Keratinocyte (primary cell): ENCODE measurements at regions not wholly inside any gene's neighbourhood (a gene's known extent, or its start where the extent isn't known, plus 50 kb on each side); places are given as distances from the start of the nearest gene placed in this dataset.

Experiments
- DNase-seq: peaks from one replicate; pipeline ENCODE4 v3.0.0-alpha.2; 2011; ENCODE audit warnings: low read depth, missing footprints, low spot score
- FAIRE-seq: peaks from 2 replicates; lab custom pipeline; 2011; peaks lifted over from hg19 to GRCh38; lab: Jason Lieb, UNC
- H2AFZ ChIP-seq: 2 replicates; pipeline ENCODE4 v1.6.0; 2012; ENCODE audit warnings: low read length, control low read depth, inconsistent platforms; ENCODE audit not compliant: control insufficient read depth
- H3K27ac ChIP-seq: 2 replicates; pipeline ENCODE4 v1.5.1; 2011; ENCODE audit warnings: low read length; ENCODE audit not compliant: control insufficient read depth, insufficient read depth
- H3K27me3 ChIP-seq: 3 replicates; pipeline ENCODE4 v1.6.0; 2011; ENCODE audit warnings: low read length; ENCODE audit not compliant: control insufficient read depth, insufficient read depth; ENCODE audit errors: extremely low read depth
- H3K36me3 ChIP-seq, 2 experiments: 2 replicates in 1 of 2; 3 replicates in 1 of 2; pipeline ENCODE4 v1.5.1; 2011; ENCODE audit warnings: low read length in 2 of 2, mild to moderate bottlenecking in 1 of 2; ENCODE audit not compliant: control insufficient read depth in 2 of 2, insufficient read depth in 2 of 2; ENCODE audit errors: extremely low read depth in 1 of 2
- H3K4me1 ChIP-seq: 3 replicates; pipeline ENCODE4 v1.5.1; 2011; ENCODE audit warnings: low read length; ENCODE audit not compliant: control insufficient read depth, insufficient read depth; ENCODE audit errors: extremely low read depth
- H3K4me2 ChIP-seq: 3 replicates; pipeline ENCODE4 v1.6.0; 2011; ENCODE audit warnings: low read depth, low read length; ENCODE audit not compliant: control insufficient read depth, insufficient read depth; ENCODE audit errors: extremely low read depth
- H3K4me3 ChIP-seq, 3 experiments: fragments of 200-600 bp in 1 of 3; sonication (generic) in 1 of 3; 2 replicates in 2 of 3; 3 replicates in 1 of 3; pipeline ENCODE4 v1.5.1; 2011 to 2016; ENCODE audit warnings: low read length in 3 of 3, mild to moderate bottlenecking in 3 of 3, control low read depth in 2 of 3, inconsistent platforms in 1 of 3, low read depth in 1 of 3, mixed read lengths in 1 of 3, mixed run types in 1 of 3, moderate library complexity in 1 of 3; ENCODE audit not compliant: control insufficient read depth in 2 of 3, insufficient read depth in 2 of 3; ENCODE audit errors: extremely low read depth in 1 of 3
- H3K79me2 ChIP-seq: 2 replicates; pipeline ENCODE4 v1.6.0; 2012; ENCODE audit warnings: low read length; ENCODE audit not compliant: control insufficient read depth, insufficient read depth
- H3K9ac ChIP-seq: 3 replicates; pipeline ENCODE4 v1.6.0; 2011; ENCODE audit warnings: low read length; ENCODE audit not compliant: control insufficient read depth, insufficient read depth; ENCODE audit errors: extremely low read depth
- H3K9me1 ChIP-seq: 3 replicates; pipeline ENCODE4 v1.6.0; 2011; ENCODE audit warnings: low read length; ENCODE audit not compliant: control insufficient read depth, insufficient read depth; ENCODE audit errors: extremely low read depth
- H3K9me3 ChIP-seq: 2 replicates; pipeline ENCODE4 v1.5.1; 2012; ENCODE audit warnings: low read depth, low read length; ENCODE audit not compliant: control insufficient read depth
- H4K20me1 ChIP-seq: 3 replicates; pipeline ENCODE4 v1.6.0; 2011; ENCODE audit warnings: low read length; ENCODE audit not compliant: control insufficient read depth, insufficient read depth; ENCODE audit errors: extremely low read depth
- EZH2 ChIP-seq: IDR thresholded peaks from one replicate; pipeline ENCODE4 v1.6.1; 2012; ENCODE audit warnings: inconsistent platforms, mild to moderate bottlenecking, low read length, moderate library complexity
- dilution Hi-C: fragments of 300-500 bp; cut with MboI; formaldehyde crosslinking; loops from one replicate; pipeline ENCODE4 v1.7.0; 2020; ENCODE audit warnings: low sequenced_read_pairs; ENCODE audit not compliant: extremely low pct_ligation_motif_present
- TF ChIP-seq, protein P1 (sequence below), 3 experiments: IDR thresholded peaks in 1 of 3; conservative IDR thresholded peaks in 1 of 3; optimal IDR thresholded peaks in 1 of 3; 2 replicates in 2 of 3; 3 replicates in 1 of 3; pipeline versions ENCODE3 to v1.5.1; 2011; ENCODE audit warnings: low read length in 3 of 3, mild to moderate bottlenecking in 3 of 3, moderate library complexity in 2 of 3, control low read depth in 1 of 3, inconsistent platforms in 1 of 3; ENCODE audit not compliant: insufficient read depth in 2 of 3; ENCODE audit errors: extremely low read depth in 1 of 3

GRCh38 chr10:2543974-2544373 is 523.4 kb upstream of the PFKP start:
- dilution Hi-C loops: no loop called here
- no peak overlapping the region for H2AFZ ChIP-seq
- no peak overlapping the region for H3K4me2 ChIP-seq
- peaks cover 4% of the 10 kb centered on the region for H3K9me3 ChIP-seq
- DNase-seq (no peak), FAIRE-seq (no peak)
- H3K9me1 ChIP-seq: no peaks in the 10 kb centered on the region
- H3K9ac ChIP-seq: no peak overlapping the region
- H3K27me3 ChIP-seq: no peaks in the 10 kb centered on the region
- H3K79me2 ChIP-seq: no peaks in the 10 kb centered on the region
- TF ChIP-seq, protein P1, sequence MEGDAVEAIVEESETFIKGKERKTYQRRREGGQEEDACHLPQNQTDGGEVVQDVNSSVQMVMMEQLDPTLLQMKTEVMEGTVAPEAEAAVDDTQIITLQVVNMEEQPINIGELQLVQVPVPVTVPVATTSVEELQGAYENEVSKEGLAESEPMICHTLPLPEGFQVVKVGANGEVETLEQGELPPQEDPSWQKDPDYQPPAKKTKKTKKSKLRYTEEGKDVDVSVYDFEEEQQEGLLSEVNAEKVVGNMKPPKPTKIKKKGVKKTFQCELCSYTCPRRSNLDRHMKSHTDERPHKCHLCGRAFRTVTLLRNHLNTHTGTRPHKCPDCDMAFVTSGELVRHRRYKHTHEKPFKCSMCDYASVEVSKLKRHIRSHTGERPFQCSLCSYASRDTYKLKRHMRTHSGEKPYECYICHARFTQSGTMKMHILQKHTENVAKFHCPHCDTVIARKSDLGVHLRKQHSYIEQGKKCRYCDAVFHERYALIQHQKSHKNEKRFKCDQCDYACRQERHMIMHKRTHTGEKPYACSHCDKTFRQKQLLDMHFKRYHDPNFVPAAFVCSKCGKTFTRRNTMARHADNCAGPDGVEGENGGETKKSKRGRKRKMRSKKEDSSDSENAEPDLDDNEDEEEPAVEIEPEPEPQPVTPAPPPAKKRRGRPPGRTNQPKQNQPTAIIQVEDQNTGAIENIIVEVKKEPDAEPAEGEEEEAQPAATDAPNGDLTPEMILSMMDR (optimal IDR thresholded peaks at IDR 0.05 in 1 of 3, IDR thresholded peaks at IDR 0.05 in 1 of 3, conservative IDR thresholded peaks at IDR 0.05 in 1 of 3; ENCODE audit: extremely low read depth in 1 of 3, insufficient read depth in 2 of 3, low read length in 3 of 3): no peak
- TF ChIP-seq EZH2: no peak
- no peak overlapping the region for H3K4me3 ChIP-seq
- H3K4me1 ChIP-seq: no peaks in the 10 kb centered on the region
- no peak overlapping the region for H3K27ac ChIP-seq
- no peaks in the 10 kb centered on the region for H4K20me1 ChIP-seq
- H3K36me3 ChIP-seq: no peaks in the 10 kb centered on the region

GRCh38 chr10:2543142-2543886 is 524.0 kb upstream of the PFKP start:
- TF ChIP-seq EZH2: no peak
- TF ChIP-seq, protein P1 (optimal IDR thresholded peaks at IDR 0.05 in 1 of 3, IDR thresholded peaks at IDR 0.05 in 1 of 3, conservative IDR thresholded peaks at IDR 0.05 in 1 of 3; ENCODE audit: extremely low read depth in 1 of 3, insufficient read depth in 2 of 3, low read length in 3 of 3): no peak

More at GRCh38 chr10:2543142-2543886, 524.0 kb upstream of the PFKP start:
- FAIRE-seq (no peak), DNase-seq (no peak)
- no peaks in the 10 kb centered on the region for H3K36me3 ChIP-seq
- H3K4me1 ChIP-seq: no peaks in the 10 kb centered on the region
- no peak overlapping the region for H2AFZ ChIP-seq
- no peaks in the 10 kb centered on the region for H3K9me1 ChIP-seq
- dilution Hi-C loops: no loop called here
- no peak overlapping the region for H3K9ac ChIP-seq
- H3K27me3 ChIP-seq: no peaks in the 10 kb centered on the region
- H3K4me3 ChIP-seq: no peak overlapping the region
- H3K4me2 ChIP-seq: no peak overlapping the region
- peaks cover 4% of the 10 kb centered on the region for H3K9me3 ChIP-seq
- no peaks in the 10 kb centered on the region for H3K79me2 ChIP-seq
- no peak overlapping the region for H3K27ac ChIP-seq
- H4K20me1 ChIP-seq: no peaks in the 10 kb centered on the region
